ENCODE measurements at regions not wholly inside any gene's neighbourhood (a gene's known extent, or its start where the extent isn't known, plus 50 kb on each side); places are given as distances from the start of the nearest gene placed in this dataset.
"Not testable (repeated sequence)": the region's sequence is repeated elsewhere in the genome, so short reads cannot be mapped to it uniquely, and the experiment has no call there.

GRCh38 chr21:5119179-5119578 is 5402.2 kb upstream of the TPTE start:
- H3K9me3 ChIP-seq (ENCODE audit: control insufficient read depth, low read depth, low read length); H3K4me1 ChIP-seq (ENCODE audit: control insufficient read depth, extremely low read depth, insufficient read depth, low read length); H3K4me2 ChIP-seq (ENCODE audit: control insufficient read depth, extremely low read depth, insufficient read depth, low read depth, low read length); DNase-seq (ENCODE audit: low read depth, low spot score); H3K9me1 ChIP-seq (ENCODE audit: control insufficient read depth, extremely low read depth, insufficient read depth, low read length); H4K20me1 ChIP-seq (ENCODE audit: control insufficient read depth, extremely low read depth, insufficient read depth, low read length); dilution Hi-C loops (cut with MboI; ENCODE audit: extremely low pct_ligation_motif_present, low sequenced_read_pairs); H3K27me3 ChIP-seq (ENCODE audit: control insufficient read depth, extremely low read depth, insufficient read depth, low read length); H3K36me3 ChIP-seq (ENCODE audit: control insufficient read depth in 2 of 2, extremely low read depth in 1 of 2, insufficient read depth in 2 of 2, low read length in 2 of 2); FAIRE-seq; H3K79me2 ChIP-seq (ENCODE audit: control insufficient read depth, insufficient read depth, low read length); H3K9ac ChIP-seq (ENCODE audit: control insufficient read depth, extremely low read depth, insufficient read depth, low read length); H3K27ac ChIP-seq (ENCODE audit: control insufficient read depth, insufficient read depth, low read length); H3K4me3 ChIP-seq (ENCODE audit: control insufficient read depth in 2 of 3, extremely low read depth in 1 of 3, insufficient read depth in 2 of 3, low read depth in 1 of 3, low read length in 3 of 3); H2AFZ ChIP-seq (ENCODE audit: control insufficient read depth, low read length): not testable (repeated sequence)

DNA sequence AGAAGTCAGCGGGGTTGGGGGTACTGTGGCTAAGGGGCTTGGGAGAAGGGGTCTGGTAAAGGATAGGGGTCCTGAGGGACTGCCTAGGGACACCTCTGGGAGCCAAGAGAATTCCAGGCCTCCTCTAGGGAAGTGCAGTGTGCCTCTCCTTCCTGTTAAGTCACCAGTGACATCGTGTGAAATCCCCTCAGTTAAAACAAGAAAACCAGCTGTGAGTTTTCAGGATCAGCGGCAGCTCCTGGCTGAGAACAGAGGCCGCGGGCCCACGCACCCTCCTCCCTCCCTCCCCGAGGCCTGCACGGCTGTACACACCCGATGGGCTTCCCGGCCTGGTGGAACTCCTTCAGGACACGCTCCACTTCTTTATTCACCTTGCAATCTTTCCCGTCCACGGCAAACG is 5400.0 kb upstream of the TPTE start:
- H3K4me2 ChIP-seq (ENCODE audit: control insufficient read depth, extremely low read depth, insufficient read depth, low read depth, low read length); dilution Hi-C loops (cut with MboI; ENCODE audit: extremely low pct_ligation_motif_present, low sequenced_read_pairs); H3K9me1 ChIP-seq (ENCODE audit: control insufficient read depth, extremely low read depth, insufficient read depth, low read length); H3K36me3 ChIP-seq (ENCODE audit: control insufficient read depth in 2 of 2, extremely low read depth in 1 of 2, insufficient read depth in 2 of 2, low read length in 2 of 2); H3K9ac ChIP-seq (ENCODE audit: control insufficient read depth, extremely low read depth, insufficient read depth, low read length); FAIRE-seq; H2AFZ ChIP-seq (ENCODE audit: control insufficient read depth, low read length); H3K27ac ChIP-seq (ENCODE audit: control insufficient read depth, insufficient read depth, low read length); H3K27me3 ChIP-seq (ENCODE audit: control insufficient read depth, extremely low read depth, insufficient read depth, low read length); H3K4me3 ChIP-seq (ENCODE audit: control insufficient read depth in 2 of 3, extremely low read depth in 1 of 3, insufficient read depth in 2 of 3, low read depth in 1 of 3, low read length in 3 of 3); H3K9me3 ChIP-seq (ENCODE audit: control insufficient read depth, low read depth, low read length); H3K79me2 ChIP-seq (ENCODE audit: control insufficient read depth, insufficient read depth, low read length); DNase-seq (ENCODE audit: low read depth, low spot score); H4K20me1 ChIP-seq (ENCODE audit: control insufficient read depth, extremely low read depth, insufficient read depth, low read length); H3K4me1 ChIP-seq (ENCODE audit: control insufficient read depth, extremely low read depth, insufficient read depth, low read length): not testable (repeated sequence)

- H3K9ac ChIP-seq (ENCODE audit: control insufficient read depth, extremely low read depth, insufficient read depth, low read length); H3K36me3 ChIP-seq (ENCODE audit: control insufficient read depth in 2 of 2, extremely low read depth in 1 of 2, insufficient read depth in 2 of 2, low read length in 2 of 2); H3K27ac ChIP-seq (ENCODE audit: control insufficient read depth, insufficient read depth, low read length); H3K4me3 ChIP-seq (ENCODE audit: control insufficient read depth in 2 of 3, extremely low read depth in 1 of 3, insufficient read depth in 2 of 3, low read depth in 1 of 3, low read length in 3 of 3); H3K79me2 ChIP-seq (ENCODE audit: control insufficient read depth, insufficient read depth, low read length); H3K9me3 ChIP-seq (ENCODE audit: control insufficient read depth, low read depth, low read length); H3K9me1 ChIP-seq (ENCODE audit: control insufficient read depth, extremely low read depth, insufficient read depth, low read length); H3K4me2 ChIP-seq (ENCODE audit: control insufficient read depth, extremely low read depth, insufficient read depth, low read depth, low read length); FAIRE-seq; dilution Hi-C loops (cut with MboI; ENCODE audit: extremely low pct_ligation_motif_present, low sequenced_read_pairs); H3K4me1 ChIP-seq (ENCODE audit: control insufficient read depth, extremely low read depth, insufficient read depth, low read length); H2AFZ ChIP-seq (ENCODE audit: control insufficient read depth, low read length); H3K27me3 ChIP-seq (ENCODE audit: control insufficient read depth, extremely low read depth, insufficient read depth, low read length); DNase-seq (ENCODE audit: low read depth, low spot score); H4K20me1 ChIP-seq (ENCODE audit: control insufficient read depth, extremely low read depth, insufficient read depth, low read length): not testable (repeated sequence)
Observed at GRCh38 chr21:5121849-5122248, 5399.5 kb upstream of the TPTE start.

All from keratinocyte (primary cell).